PC-9 (cell line): ENCODE measurements at regions not wholly inside any gene's neighbourhood (a gene's known extent, or its start where the extent isn't known, plus 50 kb on each side); places are given as distances from the start of the nearest gene placed in this dataset.

ENCODE experiments used
- BruUV-seq: library from RNA; stranded (reverse); fragments of 400-500 nt; replicated peaks from 2 replicates; lab custom pipeline; 2021; lab: Mats Ljungman, UMichigan
- CTCF ChIA-PET: fragments of 300-600 bp; sonication (Branson Sonifier 250); formaldehyde crosslinking; loops from one replicate; lab custom pipeline; 2022; ENCODE audit warnings: antibody characterized with exemption; lab: Charles Lee
- POLR2A ChIA-PET: fragments of 300-600 bp; sonication (Branson Sonifier 250); formaldehyde crosslinking; loops from one replicate; lab custom pipeline; 2022; ENCODE audit warnings: antibody characterized with exemption; ENCODE audit not compliant: unreplicated experiment; lab: Charles Lee
- DNase-seq, 2 experiments: peaks; one replicate each; pipeline versions ENCODE4 v3.0.0 to v3.0.0-alpha.2; 2015 to 2022; ENCODE audit warnings: mixed read lengths in 1 of 2
- H2AFZ ChIP-seq: fragments of 200-600 bp; sonication (generic); 2 replicates; pipeline ENCODE4 v1.8.1; 2017; ENCODE audit warnings: antibody characterized with exemption
- H3F3A ChIP-seq: fragments of 200-600 bp; sonication (generic); 2 replicates; pipeline ENCODE4 v1.8.1; 2017; ENCODE audit warnings: antibody characterized with exemption, mild to moderate bottlenecking, low read depth; ENCODE audit not compliant: insufficient read depth
- H3K27ac ChIP-seq: fragments of 200-600 bp; sonication (generic); 2 replicates; pipeline ENCODE4 v1.6.1; 2016; ENCODE audit warnings: mixed run types
- H3K27me3 ChIP-seq: fragments of 200-600 bp; sonication (generic); 2 replicates; pipeline ENCODE4 v1.6.1; 2016; ENCODE audit warnings: low read depth, mixed run types; ENCODE audit not compliant: insufficient read depth
- H3K36me3 ChIP-seq: fragments of 200-600 bp; sonication (generic); 2 replicates; pipeline ENCODE4 v1.6.1; 2016; ENCODE audit warnings: low read depth, mixed run types
- H3K4me1 ChIP-seq: fragments of 200-600 bp; sonication (generic); replicated peaks from 2 replicates; pipeline ENCODE4 v1.6.1; 2016; ENCODE audit warnings: mixed run types; ENCODE audit not compliant: insufficient read depth
- H3K4me2 ChIP-seq: fragments of 200-600 bp; sonication (generic); 2 replicates; pipeline ENCODE4 v1.6.1; 2017; ENCODE audit warnings: mixed run types
- H3K4me3 ChIP-seq: fragments of 200-600 bp; sonication (generic); 2 replicates; pipeline ENCODE4 v1.6.1; 2016; ENCODE audit warnings: mixed run types
- H3K79me2 ChIP-seq: fragments of 200-600 bp; sonication (generic); 2 replicates; pipeline ENCODE4 v1.6.1; 2017; ENCODE audit warnings: low read depth, mixed run types
- H3K9me2 ChIP-seq: fragments of 200-600 bp; sonication (generic); 2 replicates; pipeline ENCODE4 v1.8.1; 2017; ENCODE audit warnings: mild to moderate bottlenecking; ENCODE audit not compliant: insufficient read depth
- H3K9me3 ChIP-seq: fragments of 200-600 bp; sonication (generic); 2 replicates; pipeline ENCODE4 v1.8.1; 2016; ENCODE audit warnings: low read depth; ENCODE audit not compliant: insufficient read depth
- H4K20me1 ChIP-seq: fragments of 200-600 bp; sonication (generic); 2 replicates; pipeline ENCODE4 v1.8.1; 2017; ENCODE audit not compliant: insufficient read depth
- EZH2 ChIP-seq: fragments of 200-600 bp; sonication (generic); IDR thresholded peaks from 2 replicates; pipeline ENCODE4 v1.8.0; 2017; ENCODE audit warnings: antibody characterized with exemption, low read depth
- intact Hi-C: fragments of 100-400 bp; cut with micrococcal nuclease; formaldehyde crosslinking; loops from one replicate; pipeline ENCODE4 v1.10.0; 2022; ENCODE audit not compliant: unreplicated experiment
- TF ChIP-seq, protein P1 (sequence below): fragments of 200-600 bp; sonication (generic); conservative IDR thresholded peaks from 2 replicates; pipeline ENCODE4 v1.6.1; 2017; ENCODE audit warnings: mixed run types, antibody characterized with exemption, mild to moderate bottlenecking, moderate library complexity

DNA sequence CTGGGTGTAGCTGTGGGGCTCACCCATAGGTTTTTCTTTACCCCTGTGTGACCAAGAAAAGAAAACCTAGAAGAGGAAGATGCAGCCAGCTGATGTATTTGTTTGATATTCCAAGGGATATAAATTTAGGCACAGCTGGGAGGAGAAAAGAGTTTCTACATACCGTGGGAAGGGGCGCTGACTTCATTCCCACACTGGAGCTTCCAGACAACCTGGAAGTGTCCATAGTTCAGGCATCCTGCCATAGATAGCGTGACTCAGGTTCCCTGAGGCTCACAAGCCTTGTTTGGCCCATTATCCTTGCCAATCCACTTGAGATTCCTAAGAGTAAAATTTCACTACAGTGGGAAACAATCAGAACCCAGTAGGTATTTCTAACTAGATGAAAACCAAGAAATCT is 371.7 kb upstream of the NRP1 start:
- H3F3A ChIP-seq = no peaks in the 10 kb centered on the region
- no peak overlapping the region for H3K4me2 ChIP-seq
- intact Hi-C loops = no loop called here
- H2AFZ ChIP-seq = no peak overlapping the region
- H3K36me3 ChIP-seq = no peaks in the 10 kb centered on the region
- no peaks in the 10 kb centered on the region for H3K27me3 ChIP-seq
- no peaks in the 10 kb centered on the region for H3K4me1 ChIP-seq
- no peak for DNase-seq
- H3K27ac ChIP-seq = no peak overlapping the region
- BruUV-seq = no TSS peak
- no peaks in the 10 kb centered on the region for H3K9me3 ChIP-seq
- H3K79me2 ChIP-seq = no peaks in the 10 kb centered on the region
- ChIA-PET POLR2A (no interaction called here), CTCF (no interaction called here)
- H3K4me3 ChIP-seq = no peak overlapping the region
- no peaks in the 10 kb centered on the region for H4K20me1 ChIP-seq
- H3K9me2 ChIP-seq = no peaks in the 10 kb centered on the region
- TF ChIP-seq, protein P1, sequence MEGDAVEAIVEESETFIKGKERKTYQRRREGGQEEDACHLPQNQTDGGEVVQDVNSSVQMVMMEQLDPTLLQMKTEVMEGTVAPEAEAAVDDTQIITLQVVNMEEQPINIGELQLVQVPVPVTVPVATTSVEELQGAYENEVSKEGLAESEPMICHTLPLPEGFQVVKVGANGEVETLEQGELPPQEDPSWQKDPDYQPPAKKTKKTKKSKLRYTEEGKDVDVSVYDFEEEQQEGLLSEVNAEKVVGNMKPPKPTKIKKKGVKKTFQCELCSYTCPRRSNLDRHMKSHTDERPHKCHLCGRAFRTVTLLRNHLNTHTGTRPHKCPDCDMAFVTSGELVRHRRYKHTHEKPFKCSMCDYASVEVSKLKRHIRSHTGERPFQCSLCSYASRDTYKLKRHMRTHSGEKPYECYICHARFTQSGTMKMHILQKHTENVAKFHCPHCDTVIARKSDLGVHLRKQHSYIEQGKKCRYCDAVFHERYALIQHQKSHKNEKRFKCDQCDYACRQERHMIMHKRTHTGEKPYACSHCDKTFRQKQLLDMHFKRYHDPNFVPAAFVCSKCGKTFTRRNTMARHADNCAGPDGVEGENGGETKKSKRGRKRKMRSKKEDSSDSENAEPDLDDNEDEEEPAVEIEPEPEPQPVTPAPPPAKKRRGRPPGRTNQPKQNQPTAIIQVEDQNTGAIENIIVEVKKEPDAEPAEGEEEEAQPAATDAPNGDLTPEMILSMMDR = no peak
- no peak for TF ChIP-seq EZH2

DNA sequence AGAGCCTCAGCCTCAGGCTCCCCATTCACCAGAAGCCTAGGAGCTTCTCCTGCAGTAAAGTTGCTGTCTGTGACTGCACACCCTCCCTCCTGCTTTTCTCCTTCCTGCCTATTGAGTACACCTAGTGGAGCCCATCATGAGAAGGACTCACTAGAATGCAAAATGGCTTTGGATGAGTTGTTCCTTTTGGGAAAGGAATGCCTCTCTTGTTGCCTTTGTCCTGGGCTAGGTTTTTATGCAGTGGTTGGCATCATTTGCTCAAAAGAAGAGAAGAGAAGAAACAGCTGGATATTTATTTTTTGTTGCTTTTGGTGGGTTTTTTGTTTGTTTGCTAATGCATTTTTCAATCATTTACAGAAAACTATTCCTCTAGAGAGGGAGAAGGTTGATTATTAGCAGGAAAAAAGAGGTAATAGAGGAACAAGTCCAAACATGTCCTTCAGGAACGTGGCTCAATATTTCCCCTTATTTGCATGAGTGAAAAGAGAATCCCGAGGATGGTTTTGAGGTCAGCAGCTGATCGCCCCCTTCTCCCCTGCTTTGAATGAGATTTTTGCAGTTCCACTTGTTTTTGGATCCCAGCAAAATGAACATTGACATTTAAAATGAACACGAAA is 369.9 kb upstream of the NRP1 start:
- Histone ChIP-seq H3K9me3 (no peaks in the 10 kb centered on the region), H3K27me3 (no peaks in the 10 kb centered on the region), H2AFZ (no peak overlapping the region), H3K4me2 (no peak overlapping the region), H3K4me1 (no peaks in the 10 kb centered on the region), H3K9me2 (no peaks in the 10 kb centered on the region), H3K4me3 (no peak overlapping the region), H3K27ac (no peak overlapping the region), H3K79me2 (no peaks in the 10 kb centered on the region), H3K36me3 (no peaks in the 10 kb centered on the region), H3F3A (no peaks in the 10 kb centered on the region), H4K20me1 (no peaks in the 10 kb centered on the region)
- intact Hi-C loops = no loop called here
- POLR2A ChIA-PET = no interaction called here
- BruUV-seq = no TSS peak
- no peak for TF ChIP-seq EZH2
- TF ChIP-seq, protein P1 = no peak
- no peak for DNase-seq
- CTCF ChIA-PET = no interaction called here

DNA sequence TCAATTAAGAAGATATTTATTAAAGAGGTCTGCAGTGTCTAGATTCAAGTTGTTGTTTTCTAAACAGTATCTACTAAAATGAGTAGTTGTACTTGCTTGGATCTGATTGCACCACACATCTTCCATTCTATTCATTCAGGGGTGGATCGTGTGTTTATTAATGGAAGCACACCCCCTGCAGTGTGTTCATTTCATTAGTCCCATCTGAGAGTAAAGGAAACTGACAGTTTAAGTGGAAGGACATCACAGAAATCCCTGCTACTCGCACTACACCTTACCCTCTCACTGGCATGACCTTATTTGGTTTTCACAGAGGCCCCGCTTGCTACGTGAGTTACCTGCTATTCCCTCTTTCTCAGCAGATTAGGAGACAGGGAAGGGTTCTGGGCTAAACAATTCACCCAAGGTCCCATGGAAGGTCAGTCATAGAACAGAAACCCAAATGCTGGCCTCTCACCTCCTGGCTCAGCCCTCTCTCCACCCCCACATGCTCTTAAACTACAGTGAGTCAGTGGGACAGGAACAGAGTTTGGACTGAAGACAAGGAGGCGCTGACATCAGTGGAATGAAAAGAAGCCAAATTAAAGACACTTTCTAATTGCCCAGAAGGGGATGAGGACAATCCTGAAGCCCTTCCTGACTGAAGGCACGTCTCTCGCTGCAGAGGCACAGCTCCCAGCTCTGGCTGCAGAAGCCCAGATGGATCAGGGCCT is 369.2 kb upstream of the NRP1 start:
- intact Hi-C loops = no loop called here
- DNase-seq = no peak
- no peaks in the 10 kb centered on the region for H3K36me3 ChIP-seq
- ChIA-PET CTCF (no interaction called here), POLR2A (no interaction called here)
- no peak overlapping the region for H3K4me2 ChIP-seq
- no peaks in the 10 kb centered on the region for H3K9me3 ChIP-seq
- no peaks in the 10 kb centered on the region for H3K9me2 ChIP-seq
- BruUV-seq = no TSS peak
- no peaks in the 10 kb centered on the region for H3K4me1 ChIP-seq
- H2AFZ ChIP-seq = no peak overlapping the region
- H3K4me3 ChIP-seq = no peak overlapping the region
- no peaks in the 10 kb centered on the region for H4K20me1 ChIP-seq
- no peaks in the 10 kb centered on the region for H3K27me3 ChIP-seq
- TF ChIP-seq, protein P1 = no peak
- TF ChIP-seq EZH2 = no peak
- no peaks in the 10 kb centered on the region for H3K79me2 ChIP-seq
- no peaks in the 10 kb centered on the region for H3F3A ChIP-seq
- no peak overlapping the region for H3K27ac ChIP-seq
